Immature natural killer cell (primary cell): ENCODE measurements at regions not wholly inside any gene's neighbourhood (a gene's known extent, or its start where the extent isn't known, plus 50 kb on each side); places are given as distances from the start of the nearest gene placed in this dataset.
"Not testable (repeated sequence)": the region's sequence is repeated elsewhere in the genome, so short reads cannot be mapped to it uniquely, and the experiment has no call there.

Experiments used
- DNase-seq, 3 donors: peaks; one replicate each; pipeline ENCODE4 v3.0.0; 2022; ENCODE audit warnings: mixed read lengths in 1 of 3
- H3K27ac Mint-ChIP-seq, 6 donors: one replicate each; pipeline ENCODE4 v1.8.0; 2020; ENCODE audit warnings: mixed read lengths in 6 of 6, mild to moderate bottlenecking in 5 of 6, inconsistent platforms in 4 of 6, moderate library complexity in 3 of 6
- H3K27me3 Mint-ChIP-seq, 3 donors: one replicate each; pipeline ENCODE4 v1.8.0; 2020 to 2021; ENCODE audit warnings: low read depth in 3 of 3, mild to moderate bottlenecking in 3 of 3, mixed read lengths in 3 of 3, moderate library complexity in 3 of 3, inconsistent platforms in 1 of 3
- H3K36me3 Mint-ChIP-seq, 3 donors: one replicate each; pipeline ENCODE4 v1.8.0; 2020; ENCODE audit warnings: mixed read lengths in 3 of 3, inconsistent platforms in 2 of 3, mild to moderate bottlenecking in 2 of 3
- H3K4me1 Mint-ChIP-seq, 2 donors: one replicate each; pipeline ENCODE4 v1.8.0; 2020; ENCODE audit warnings: inconsistent platforms in 2 of 2, mild to moderate bottlenecking in 2 of 2, mixed read lengths in 2 of 2, moderate library complexity in 1 of 2
- H3K4me3 Mint-ChIP-seq, 5 donors: one replicate each; pipeline ENCODE4 v1.8.0; 2020; ENCODE audit warnings: mild to moderate bottlenecking in 5 of 5, mixed read lengths in 5 of 5, inconsistent platforms in 3 of 5, moderate library complexity in 3 of 5
- H3K9me3 Mint-ChIP-seq, 6 donors: one replicate each; pipeline ENCODE4 v1.8.0; 2020; ENCODE audit warnings: mild to moderate bottlenecking in 6 of 6, mixed read lengths in 6 of 6, inconsistent platforms in 4 of 6, moderate library complexity in 3 of 6

DNA sequence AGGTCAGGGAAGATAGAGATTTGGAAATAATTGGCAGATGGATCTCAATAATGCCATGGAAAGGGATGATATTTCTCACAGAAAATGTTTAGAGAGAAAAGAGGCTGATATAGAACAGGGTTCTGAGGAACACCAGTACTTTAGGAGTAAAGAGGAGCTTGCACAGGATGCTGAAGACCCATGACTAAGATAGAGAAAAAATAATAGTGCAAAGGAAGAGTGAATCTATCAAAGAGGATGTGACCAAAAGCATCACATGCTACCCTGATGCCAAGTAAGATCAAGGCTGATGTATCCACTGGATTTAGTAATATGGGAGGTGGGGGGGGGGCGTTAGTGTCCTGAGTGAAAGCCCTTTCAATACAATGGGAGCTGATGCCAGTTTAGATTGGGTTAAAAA is 80.1 kb upstream of the NOTCH2NLA start:
- H3K4me3 Mint-ChIP-seq, H3K9me3 Mint-ChIP-seq, DNase-seq, H3K27ac Mint-ChIP-seq, H3K27me3 Mint-ChIP-seq, H3K4me1 Mint-ChIP-seq, H3K36me3 Mint-ChIP-seq: not testable (repeated sequence)

DNA sequence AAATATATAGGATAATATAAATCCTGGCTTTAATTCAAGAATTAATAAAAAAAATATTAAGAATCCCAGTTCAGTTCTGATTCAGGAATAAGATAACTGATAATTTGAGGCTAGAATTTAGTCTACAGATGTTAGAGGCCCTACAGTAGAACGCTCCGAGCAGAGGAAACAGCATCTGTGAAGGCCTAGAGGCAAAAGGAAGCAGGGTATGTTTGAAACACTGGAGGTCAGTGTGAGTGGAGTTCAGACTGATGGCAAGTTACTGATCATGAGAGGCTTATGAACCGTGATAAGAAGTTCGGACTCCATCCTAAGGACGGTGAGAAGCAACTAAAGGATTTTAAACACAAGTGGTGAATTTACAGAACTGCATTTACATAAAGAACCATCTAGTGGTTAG is 79.3 kb upstream of the NOTCH2NLA start:
- not testable (repeated sequence) for H3K27me3 Mint-ChIP-seq, H3K27ac Mint-ChIP-seq, H3K4me1 Mint-ChIP-seq, H3K9me3 Mint-ChIP-seq, H3K36me3 Mint-ChIP-seq, H3K4me3 Mint-ChIP-seq
- peak in 2 of 3 donors; percentile 2 to 3 for DNase-seq

DNA sequence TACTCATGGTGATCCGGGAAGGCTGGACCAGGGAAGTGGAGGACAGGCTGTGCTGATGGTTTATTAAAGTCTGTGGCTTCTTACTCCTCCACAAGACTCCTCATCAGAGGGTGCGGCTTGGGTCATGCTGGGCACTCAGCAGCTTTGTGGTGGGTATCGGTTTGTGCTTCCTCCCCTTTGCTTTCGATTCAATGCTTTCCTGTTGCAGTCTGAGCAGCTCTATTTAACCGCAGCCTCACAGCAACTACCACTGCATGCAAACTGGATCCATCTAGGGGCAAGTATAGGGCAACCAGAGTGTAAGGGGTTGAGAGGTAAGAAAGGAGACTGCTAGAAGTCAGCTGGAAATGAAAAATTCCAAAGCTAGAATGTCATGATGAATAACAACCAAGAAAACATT is 78.8 kb upstream of the NOTCH2NLA start:
- H3K4me3 Mint-ChIP-seq, H3K4me1 Mint-ChIP-seq, H3K27ac Mint-ChIP-seq, DNase-seq, H3K36me3 Mint-ChIP-seq, H3K27me3 Mint-ChIP-seq, H3K9me3 Mint-ChIP-seq: not testable (repeated sequence)

DNA sequence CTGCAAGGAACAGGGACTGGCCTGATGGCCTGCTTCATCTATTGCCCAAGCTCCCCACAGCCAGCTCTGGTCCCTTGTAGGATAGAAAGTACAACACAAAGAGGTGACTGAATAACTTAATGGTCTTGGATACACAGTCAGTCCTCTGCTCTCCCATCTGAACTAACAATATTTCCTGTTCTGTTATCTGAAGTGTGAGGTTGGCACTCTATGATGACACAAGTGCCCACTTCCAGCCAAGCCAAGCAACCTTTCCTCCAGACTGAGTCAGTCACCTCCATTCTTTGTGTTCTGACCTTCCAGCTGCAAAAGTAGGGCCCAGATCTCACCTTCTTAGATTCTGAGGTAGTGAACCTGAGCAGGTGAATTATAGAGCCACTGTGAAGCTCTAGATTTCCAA is 77.8 kb upstream of the NOTCH2NLA start:
- not testable (repeated sequence) for H3K36me3 Mint-ChIP-seq, H3K27me3 Mint-ChIP-seq, H3K4me1 Mint-ChIP-seq, DNase-seq, H3K4me3 Mint-ChIP-seq, H3K27ac Mint-ChIP-seq, H3K9me3 Mint-ChIP-seq

DNA sequence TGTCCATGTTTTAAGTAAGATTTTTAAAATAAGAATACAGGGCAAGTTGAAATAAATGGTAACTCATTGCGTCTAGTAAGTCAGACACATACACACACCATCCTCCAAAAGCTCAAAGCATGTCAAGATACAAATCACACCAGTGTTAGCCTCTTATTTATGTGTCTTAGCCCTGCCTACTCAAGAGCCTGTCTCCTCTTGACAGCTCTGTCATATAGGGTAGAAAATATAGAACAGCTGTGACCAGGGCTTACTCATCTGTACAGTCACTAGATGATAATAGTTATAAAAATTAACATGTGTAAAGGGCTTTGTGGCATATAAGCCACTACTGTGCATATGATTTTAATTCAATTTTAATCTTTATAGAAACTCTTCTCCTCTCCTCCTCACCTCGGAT is 76.6 kb upstream of the NOTCH2NLA start:
- H3K27me3 Mint-ChIP-seq, H3K4me1 Mint-ChIP-seq, H3K27ac Mint-ChIP-seq, H3K36me3 Mint-ChIP-seq, DNase-seq, H3K9me3 Mint-ChIP-seq, H3K4me3 Mint-ChIP-seq: not testable (repeated sequence)

DNA sequence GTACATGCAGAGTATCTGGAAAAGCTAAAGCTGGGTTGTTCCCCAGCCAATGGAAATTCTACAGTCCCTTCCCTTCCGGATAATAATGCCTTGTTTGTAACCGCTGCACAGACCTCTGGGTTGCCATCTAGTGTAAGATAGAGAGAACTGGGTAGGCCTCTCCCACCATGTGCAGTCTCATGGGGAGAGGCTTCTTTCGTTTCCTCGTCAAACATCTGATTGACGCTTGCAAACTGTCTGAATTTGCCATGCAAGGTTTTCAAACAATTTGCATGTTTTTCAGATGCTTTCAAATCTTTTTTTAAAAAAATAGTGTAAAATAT is 69.7 kb upstream of the NOTCH2NLA start:
- not testable (repeated sequence) for H3K36me3 Mint-ChIP-seq, H3K27me3 Mint-ChIP-seq, H3K4me1 Mint-ChIP-seq, H3K9me3 Mint-ChIP-seq, H3K4me3 Mint-ChIP-seq, DNase-seq, H3K27ac Mint-ChIP-seq

DNA sequence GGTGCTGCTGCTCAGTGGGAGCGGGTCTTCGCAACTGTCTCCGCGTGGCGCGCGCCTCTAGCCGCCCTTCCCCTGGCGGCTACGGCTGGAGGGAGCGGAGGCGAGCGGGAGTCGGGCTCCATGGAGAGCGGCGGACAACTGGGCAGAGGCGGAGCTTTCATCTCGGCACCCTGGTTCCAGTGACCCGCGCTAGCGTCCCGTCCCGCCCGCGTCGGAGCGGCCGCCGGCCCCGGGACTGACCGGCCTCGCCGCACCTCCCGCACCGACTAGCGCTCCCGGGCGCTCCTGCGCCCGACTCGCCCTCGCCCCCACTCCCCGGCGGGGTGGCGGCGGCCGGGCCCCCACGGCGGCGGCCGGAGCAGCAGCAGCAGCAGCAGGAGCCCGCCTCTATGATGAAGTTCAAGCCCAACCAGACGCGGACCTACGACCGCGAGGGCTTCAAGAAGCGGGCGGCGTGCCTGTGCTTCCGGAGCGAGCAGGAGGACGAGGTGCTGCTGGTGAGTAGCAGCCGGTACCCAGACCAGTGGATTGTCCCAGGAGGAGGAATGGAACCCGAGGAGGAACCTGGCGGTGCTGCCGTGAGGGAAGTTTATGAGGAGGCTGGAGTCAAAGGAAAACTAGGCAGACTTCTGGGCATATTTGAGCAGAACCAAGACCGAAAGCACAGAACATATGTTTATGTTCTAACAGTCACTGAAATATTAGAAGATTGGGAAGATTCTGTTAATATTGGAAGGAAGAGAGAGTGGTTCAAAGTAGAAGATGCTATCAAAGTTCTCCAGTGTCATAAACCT is 69.2 kb upstream of the NOTCH2NLA start:
- not testable (repeated sequence) for H3K9me3 Mint-ChIP-seq, H3K27ac Mint-ChIP-seq, H3K4me3 Mint-ChIP-seq, H3K27me3 Mint-ChIP-seq, H3K36me3 Mint-ChIP-seq, DNase-seq, H3K4me1 Mint-ChIP-seq

DNA sequence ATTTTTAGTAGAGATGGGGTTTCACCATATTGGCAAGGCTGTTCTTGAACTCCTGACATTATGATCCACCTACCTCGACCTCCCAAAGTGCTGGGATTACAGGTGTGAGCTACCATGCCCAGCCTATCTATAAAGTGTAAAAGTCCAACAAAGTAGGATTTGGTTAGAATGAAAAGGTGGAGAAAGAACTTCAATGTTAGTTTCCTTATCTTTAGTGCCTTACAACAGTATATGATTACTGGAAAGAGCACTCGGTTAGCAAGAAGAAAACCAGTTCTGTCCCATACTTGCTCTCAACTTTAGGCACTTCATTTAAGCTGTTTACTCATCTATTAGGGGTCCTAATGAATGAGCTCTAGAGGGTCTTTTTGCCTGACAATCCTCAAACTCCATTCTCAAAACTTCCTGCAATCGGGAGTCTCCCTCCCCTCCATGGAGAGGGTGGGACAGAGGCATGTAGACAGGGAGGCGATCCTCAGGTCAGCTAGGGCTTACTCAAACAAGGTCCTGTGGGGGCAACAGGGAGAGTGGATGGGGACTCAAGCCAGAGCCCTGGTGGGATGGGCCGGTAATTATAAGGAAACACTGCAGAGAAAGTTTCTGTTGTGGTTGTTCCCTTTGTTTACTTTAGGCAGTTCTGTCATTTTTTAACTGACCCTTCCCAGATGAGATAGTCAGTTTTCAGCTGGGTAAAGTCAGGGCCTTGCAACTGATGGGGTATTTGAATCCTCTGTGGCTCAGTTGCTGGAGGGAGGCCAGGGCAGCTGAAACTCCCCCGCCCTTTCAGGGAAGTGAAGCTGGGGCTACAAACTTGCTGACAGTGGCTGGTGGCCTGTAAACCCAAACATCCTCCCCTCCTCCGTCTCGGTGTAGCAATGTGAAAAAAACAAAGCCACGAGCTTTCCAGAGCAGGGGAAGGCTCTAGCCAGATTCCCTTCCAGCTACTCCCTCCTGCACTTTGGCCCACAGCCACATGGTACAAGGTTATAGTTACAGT is 64.4 kb upstream of the NOTCH2NLA start:
- not testable (repeated sequence) for H3K9me3 Mint-ChIP-seq, H3K27ac Mint-ChIP-seq, DNase-seq, H3K4me1 Mint-ChIP-seq, H3K36me3 Mint-ChIP-seq, H3K4me3 Mint-ChIP-seq, H3K27me3 Mint-ChIP-seq

DNA sequence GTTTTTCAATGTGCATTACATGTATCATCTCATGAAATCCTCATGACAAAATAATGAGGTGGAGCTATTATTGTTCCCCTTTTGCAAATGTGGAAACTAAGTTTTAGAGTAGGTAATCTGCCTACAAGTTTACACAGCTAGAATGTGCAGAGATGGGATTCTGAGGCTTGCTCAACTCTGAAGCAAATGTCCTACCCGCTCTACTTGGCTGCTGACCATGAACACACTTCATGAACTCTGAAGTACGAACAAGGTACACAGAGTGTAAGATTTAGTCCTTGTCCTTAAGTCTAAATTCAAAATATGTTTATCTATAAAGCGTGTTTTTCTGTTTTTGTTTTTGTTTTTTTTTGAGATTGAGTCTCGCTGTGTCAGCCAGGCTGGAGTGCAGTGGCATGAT is 63.6 kb upstream of the NOTCH2NLA start:
- not testable (repeated sequence) for H3K36me3 Mint-ChIP-seq, H3K27me3 Mint-ChIP-seq, H3K4me1 Mint-ChIP-seq, DNase-seq, H3K4me3 Mint-ChIP-seq, H3K9me3 Mint-ChIP-seq, H3K27ac Mint-ChIP-seq

DNA sequence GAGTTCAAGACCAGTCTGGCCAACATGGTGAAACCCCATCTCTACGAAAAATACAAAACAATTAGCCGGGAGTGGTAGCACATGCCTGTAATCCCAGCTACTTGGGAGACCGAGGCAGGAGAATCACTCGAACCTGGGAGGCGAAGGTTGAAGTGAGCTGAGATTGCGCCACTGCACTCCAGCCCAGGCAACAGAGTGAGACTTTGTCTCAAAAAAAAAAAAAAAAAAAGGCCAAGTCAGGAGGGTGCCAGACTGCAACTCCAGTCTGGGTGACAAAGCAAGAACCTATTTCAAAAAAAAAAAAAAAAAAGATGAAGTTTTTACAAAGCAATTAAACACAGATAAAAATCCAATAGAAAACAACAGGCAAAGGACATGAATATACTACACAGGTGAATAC is 59.1 kb upstream of the NOTCH2NLA start:
- not testable (repeated sequence) for H3K36me3 Mint-ChIP-seq, H3K27me3 Mint-ChIP-seq, H3K9me3 Mint-ChIP-seq, DNase-seq, H3K4me3 Mint-ChIP-seq, H3K4me1 Mint-ChIP-seq, H3K27ac Mint-ChIP-seq

DNA sequence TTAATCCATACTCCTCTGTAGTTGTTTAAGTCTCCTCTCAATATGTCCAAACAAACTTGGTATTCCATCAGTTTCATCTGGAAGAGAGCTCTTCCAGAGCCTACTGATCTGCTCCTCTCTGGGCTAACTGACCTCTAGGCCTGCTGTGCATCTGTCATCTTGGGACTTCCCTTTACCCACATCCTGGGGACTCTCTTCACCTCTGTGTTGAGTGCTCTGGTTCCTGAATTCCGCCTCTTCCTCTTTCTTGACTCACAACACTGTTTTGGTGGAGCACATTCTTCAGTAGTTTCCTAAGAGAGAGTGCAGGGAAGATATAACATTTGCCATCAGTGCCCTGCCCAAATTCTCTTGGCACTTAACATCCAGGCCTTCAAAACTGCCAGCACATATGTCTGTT is 55.9 kb upstream of the NOTCH2NLA start:
- not testable (repeated sequence) for H3K36me3 Mint-ChIP-seq, H3K27ac Mint-ChIP-seq, H3K9me3 Mint-ChIP-seq, H3K4me3 Mint-ChIP-seq, H3K27me3 Mint-ChIP-seq, H3K4me1 Mint-ChIP-seq, DNase-seq

DNA sequence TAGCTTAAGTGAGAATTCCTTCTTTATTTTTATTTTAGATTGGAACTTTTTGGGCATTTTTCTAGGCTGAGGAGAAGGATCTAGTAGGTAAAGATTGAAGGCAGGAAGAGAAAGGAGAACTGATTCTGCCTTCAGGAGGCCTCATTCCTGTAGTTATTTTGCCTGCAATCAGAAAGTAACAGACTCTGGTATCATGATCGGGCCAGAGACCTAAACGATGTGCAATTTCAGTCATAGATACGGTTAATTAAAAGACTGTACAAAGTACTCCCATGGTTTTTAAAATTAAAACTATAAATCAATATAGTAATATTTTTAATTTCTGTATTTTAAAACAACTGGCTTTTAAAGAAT is 54.7 kb upstream of the NOTCH2NLA start:
- H3K36me3 Mint-ChIP-seq, H3K27ac Mint-ChIP-seq: not testable (repeated sequence)

DNA sequence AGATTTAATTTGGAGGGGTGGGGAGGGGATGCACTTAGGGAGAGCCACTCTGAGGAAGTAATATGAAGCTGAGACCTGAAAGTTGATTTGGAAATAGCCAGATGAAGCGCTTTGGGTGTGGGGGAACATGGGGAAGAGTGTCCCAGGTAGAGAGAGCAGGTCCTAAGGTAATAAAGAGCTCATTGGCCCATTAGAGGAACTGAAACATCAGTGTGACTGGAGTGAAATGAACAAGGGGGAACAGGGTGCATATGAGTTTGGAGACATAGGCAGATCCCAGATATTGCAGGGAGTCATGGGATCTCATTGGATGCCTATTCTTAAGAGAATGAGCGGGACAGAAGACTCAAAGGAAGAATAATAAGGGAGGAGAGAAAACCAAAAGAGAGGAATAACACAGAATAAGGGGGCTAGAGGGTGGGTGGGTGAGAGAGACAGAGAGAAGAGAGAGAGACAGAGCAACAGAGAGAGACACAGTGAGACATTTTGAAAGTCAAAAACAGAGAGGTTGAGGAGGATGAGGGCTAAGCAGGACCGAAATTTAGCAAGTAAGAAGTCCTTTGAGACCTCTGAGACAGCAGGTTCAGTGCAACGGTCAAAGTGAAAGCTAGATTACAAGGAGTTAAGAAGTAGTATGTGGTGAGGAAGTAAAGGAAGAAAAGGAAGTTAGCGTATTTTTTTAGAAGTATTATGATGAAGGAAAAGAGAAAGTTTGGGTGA is 54.1 kb upstream of the NOTCH2NLA start:
- H3K4me1 Mint-ChIP-seq, H3K9me3 Mint-ChIP-seq, H3K36me3 Mint-ChIP-seq: not testable (repeated sequence)

More for the DNA sequence above, 54.7 kb upstream of the NOTCH2NLA start:
- not testable (repeated sequence) for H3K4me1 Mint-ChIP-seq, H3K4me3 Mint-ChIP-seq, H3K27me3 Mint-ChIP-seq, DNase-seq, H3K9me3 Mint-ChIP-seq

DNA sequence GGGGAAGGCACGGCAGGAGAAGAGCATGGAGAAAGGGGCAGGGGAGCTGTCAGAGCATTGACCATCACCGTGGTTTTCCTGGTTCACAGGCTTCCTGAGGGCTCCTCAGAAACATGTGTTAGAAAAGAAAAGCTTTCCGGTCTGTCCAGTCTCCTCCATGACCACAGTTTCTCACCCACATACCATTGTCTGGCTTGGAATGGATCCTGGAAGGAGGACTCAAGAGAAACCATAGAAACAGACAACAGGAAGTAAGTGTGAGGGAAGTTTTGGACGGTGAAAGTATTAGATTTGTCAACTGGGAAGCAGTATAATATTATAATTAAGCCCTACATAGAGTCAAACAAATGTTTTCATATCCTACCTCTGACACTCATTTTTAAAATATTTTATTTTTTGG is 52.7 kb upstream of the NOTCH2NLA start:
- H3K4me3 Mint-ChIP-seq, H3K27me3 Mint-ChIP-seq, H3K4me1 Mint-ChIP-seq, H3K9me3 Mint-ChIP-seq, H3K36me3 Mint-ChIP-seq, H3K27ac Mint-ChIP-seq, DNase-seq: not testable (repeated sequence)

More for the DNA sequence above, 54.1 kb upstream of the NOTCH2NLA start:
- not testable (repeated sequence) for H3K27ac Mint-ChIP-seq, H3K4me3 Mint-ChIP-seq, H3K27me3 Mint-ChIP-seq, DNase-seq
